SH-SY5Y (cell line): ENCODE measurements at regions not wholly inside any gene's neighbourhood (a gene's known extent, or its start where the extent isn't known, plus 50 kb on each side); places are given as distances from the start of the nearest gene placed in this dataset.

Source experiments
- GATA2 ChIP-seq: IDR thresholded peaks from 2 replicates; pipeline ENCODE4 v1.6.1; 2011; ENCODE audit warnings: mild to moderate bottlenecking, low read depth, low read length
- GATA3 ChIP-seq: IDR thresholded peaks from 2 replicates; pipeline ENCODE4 v1.6.1; 2011; ENCODE audit warnings: low read depth, mild to moderate bottlenecking, low read length, moderate library complexity

- TF ChIP-seq GATA2: no peak
- no peak for TF ChIP-seq GATA3
Observed at GRCh38 chr15:95690631-95691340, 639.7 kb upstream of the NR2F2 start.

- TF ChIP-seq GATA3 (no peak), GATA2 (no peak)
Observed at GRCh38 chr15:95693917-95694316, 636.6 kb upstream of the NR2F2 start.

GRCh38 chr15:95698230-95698629, 632.3 kb upstream of the NR2F2 start:
- TF ChIP-seq GATA3 (no peak), GATA2 (no peak)

GRCh38 chr15:95698951-95699350, 631.5 kb upstream of the NR2F2 start:
- TF ChIP-seq GATA3: no peak
- TF ChIP-seq GATA2: no peak

GRCh38 chr15:95699578-95699977, 630.9 kb upstream of the NR2F2 start:
- no peak for TF ChIP-seq GATA2
- no peak for TF ChIP-seq GATA3

- TF ChIP-seq GATA2 (no peak), GATA3 (no peak)
Observed at GRCh38 chr15:95701410-95701809, 629.1 kb upstream of the NR2F2 start.

- TF ChIP-seq GATA3 (no peak), GATA2 (no peak)
Observed at GRCh38 chr15:95709959-95710695, 620.4 kb upstream of the NR2F2 start.

- TF ChIP-seq GATA3: no peak
- TF ChIP-seq GATA2: no peak
Observed at GRCh38 chr15:95712785-95713184, 617.7 kb upstream of the NR2F2 start.

GRCh38 chr15:95713324-95713723, 617.2 kb upstream of the NR2F2 start:
- no peak for TF ChIP-seq GATA3
- no peak for TF ChIP-seq GATA2

GRCh38 chr15:95715116-95715903, 615.2 kb upstream of the NR2F2 start:
- no peak for TF ChIP-seq GATA3
- no peak for TF ChIP-seq GATA2

- TF ChIP-seq GATA3 (no peak), GATA2 (no peak)
Observed at GRCh38 chr15:95715906-95716656, 614.4 kb upstream of the NR2F2 start.

- TF ChIP-seq GATA2: no peak
- TF ChIP-seq GATA3: no peak
Observed at GRCh38 chr15:95716708-95717107, 613.8 kb upstream of the NR2F2 start.

GRCh38 chr15:95718441-95718840, 612.1 kb upstream of the NR2F2 start:
- TF ChIP-seq GATA3 (no peak), GATA2 (no peak)
